ENCODE measurements at regions not wholly inside any gene's neighbourhood (a gene's known extent, or its start where the extent isn't known, plus 50 kb on each side); places are given as distances from the start of the nearest gene placed in this dataset.

- TF ChIP-seq SIN3A (conservative IDR thresholded peaks at IDR 0.05 in 1 of 2, IDR thresholded peaks at IDR 0.05 in 1 of 2; ENCODE audit: low read depth in 1 of 2, low read length in 2 of 2) = no peak
- TF ChIP-seq EP300 (IDR thresholded peaks at IDR 0.05; ENCODE audit: borderline replicate concordance in 1 of 2, low read depth in 2 of 2, low read length in 2 of 2) = no peak
- TF ChIP-seq, protein P1, sequence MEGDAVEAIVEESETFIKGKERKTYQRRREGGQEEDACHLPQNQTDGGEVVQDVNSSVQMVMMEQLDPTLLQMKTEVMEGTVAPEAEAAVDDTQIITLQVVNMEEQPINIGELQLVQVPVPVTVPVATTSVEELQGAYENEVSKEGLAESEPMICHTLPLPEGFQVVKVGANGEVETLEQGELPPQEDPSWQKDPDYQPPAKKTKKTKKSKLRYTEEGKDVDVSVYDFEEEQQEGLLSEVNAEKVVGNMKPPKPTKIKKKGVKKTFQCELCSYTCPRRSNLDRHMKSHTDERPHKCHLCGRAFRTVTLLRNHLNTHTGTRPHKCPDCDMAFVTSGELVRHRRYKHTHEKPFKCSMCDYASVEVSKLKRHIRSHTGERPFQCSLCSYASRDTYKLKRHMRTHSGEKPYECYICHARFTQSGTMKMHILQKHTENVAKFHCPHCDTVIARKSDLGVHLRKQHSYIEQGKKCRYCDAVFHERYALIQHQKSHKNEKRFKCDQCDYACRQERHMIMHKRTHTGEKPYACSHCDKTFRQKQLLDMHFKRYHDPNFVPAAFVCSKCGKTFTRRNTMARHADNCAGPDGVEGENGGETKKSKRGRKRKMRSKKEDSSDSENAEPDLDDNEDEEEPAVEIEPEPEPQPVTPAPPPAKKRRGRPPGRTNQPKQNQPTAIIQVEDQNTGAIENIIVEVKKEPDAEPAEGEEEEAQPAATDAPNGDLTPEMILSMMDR (IDR thresholded peaks at IDR 0.05; ENCODE audit: control extremely low read depth in 1 of 3, insufficient read depth in 1 of 3, low read depth in 1 of 3, low read length in 3 of 3) = no peak
- TF ChIP-seq ZNF274 (IDR thresholded peaks at IDR 0.05; ENCODE audit: borderline replicate concordance, extremely low read depth, low read length) = no peak
- no peak for TF ChIP-seq POLR2AphosphoS5 (IDR thresholded peaks at IDR 0.05; ENCODE audit: low read depth, low read length)
- no peak for TF ChIP-seq EZH2 (IDR thresholded peaks at IDR 0.05; ENCODE audit: low read depth, low read length, severe bottlenecking)
- no peak for TF ChIP-seq RXRA (IDR thresholded peaks at IDR 0.05; ENCODE audit: insufficient read depth, low read depth, low read length)
- TF ChIP-seq POLR2A (IDR thresholded peaks at IDR 0.05; ENCODE audit: control extremely low read depth in 1 of 2, low read depth in 2 of 2, low read length in 2 of 2) = no peak
- TF ChIP-seq SIX5 (IDR thresholded peaks at IDR 0.05; ENCODE audit: low read depth, low read length) = no peak
Observed at GRCh38 chr3:24899901-24900603, 405.4 kb upstream of the THRB start.

Measured in H1 (cell line).